ENCODE measurements at regions not wholly inside any gene's neighbourhood (a gene's known extent, or its start where the extent isn't known, plus 50 kb on each side); places are given as distances from the start of the nearest gene placed in this dataset.

DNA sequence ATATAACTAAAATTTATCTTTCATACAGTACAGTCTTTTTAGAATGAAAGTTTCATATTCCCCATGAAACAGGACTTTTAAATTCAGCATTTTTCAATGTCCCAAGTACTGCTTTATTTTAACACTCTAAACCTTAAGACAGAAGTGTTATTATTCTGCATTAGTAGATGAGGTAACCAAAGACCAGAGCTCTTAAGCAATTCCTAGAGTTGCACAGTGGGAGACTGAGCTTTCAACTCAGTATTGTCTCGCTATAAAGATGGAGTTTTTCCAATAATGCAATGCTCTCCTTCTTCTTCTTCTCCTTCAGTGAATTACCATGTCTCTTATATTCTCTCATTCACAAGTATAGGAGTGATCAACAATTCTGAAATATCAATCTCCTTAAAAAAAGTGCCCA, 479.7 kb downstream of the CETN3 start:
- no peak for DNase-seq (ENCODE audit: low read depth)

GRCh38 chr5:89929173-89929572, 480.4 kb downstream of the CETN3 start:
- no peak for DNase-seq (ENCODE audit: low read depth)

DNA sequence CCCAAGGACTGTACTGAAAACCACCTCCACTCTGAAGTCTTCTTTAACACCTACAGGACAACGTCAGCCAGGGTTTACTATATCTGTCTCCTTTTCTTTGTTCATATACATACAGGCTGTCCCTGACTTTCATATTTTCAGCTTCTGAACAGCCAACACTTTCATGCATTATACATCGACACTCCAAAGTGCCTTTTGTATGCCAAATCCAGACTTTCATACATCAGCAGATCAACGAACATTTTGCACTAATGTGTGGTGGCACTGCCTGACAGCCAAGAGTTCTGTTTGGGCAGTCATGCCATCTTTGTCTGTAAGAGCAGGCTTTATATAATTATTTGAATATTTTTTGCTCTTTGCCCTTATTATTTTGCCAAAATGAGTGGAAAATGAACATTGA, 487.4 kb downstream of the CETN3 start:
- no peak for DNase-seq (ENCODE audit: low read depth)

DNA sequence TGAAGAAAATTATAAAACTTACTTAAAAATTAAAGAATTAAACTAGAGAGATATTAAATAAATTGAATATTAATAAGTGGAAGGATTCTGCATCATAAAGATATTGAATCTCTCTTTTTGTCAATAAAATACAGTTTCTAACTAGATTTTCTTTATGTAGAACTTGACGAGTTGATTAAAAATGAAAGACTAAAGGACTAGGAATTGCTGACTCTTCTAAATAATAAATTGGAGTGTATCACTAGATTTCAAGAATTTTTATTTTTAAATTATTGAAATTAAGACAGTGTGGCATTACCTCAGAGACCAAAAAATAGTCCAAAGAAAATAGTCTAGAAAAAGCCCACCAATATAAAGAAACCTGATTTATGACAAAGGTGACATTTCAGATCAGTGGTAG, 492.4 kb downstream of the CETN3 start:
- no peak for DNase-seq (ENCODE audit: low read depth)

GRCh38 chr5:89916131-89916530, 493.4 kb downstream of the CETN3 start:
- DNase-seq (ENCODE audit: low read depth), result no peak

DNA sequence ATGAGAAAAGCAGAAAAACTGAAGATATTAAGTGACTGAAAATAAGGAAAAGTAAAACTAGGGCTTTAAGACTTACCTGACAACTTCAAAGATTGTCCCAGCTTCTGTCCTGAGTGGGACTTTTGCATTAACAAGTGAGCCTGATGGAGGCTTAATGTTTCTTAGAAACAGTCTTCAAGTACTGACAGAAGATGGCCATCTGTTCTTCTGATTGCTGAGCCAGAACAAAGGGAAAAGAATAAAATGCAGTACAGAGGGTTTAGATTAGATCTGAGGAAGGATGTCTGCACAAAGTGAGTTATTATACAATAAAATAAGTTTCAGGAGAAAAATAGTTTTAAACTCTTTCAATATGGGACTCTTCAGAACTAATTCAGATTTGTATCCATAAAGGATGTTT, 500.7 kb downstream of the CETN3 start:
- DNase-seq (ENCODE audit: low read depth), result no peak

- no peak for DNase-seq (ENCODE audit: low read depth)
These were observed 505.1 kb downstream of the CETN3 start for GRCh38 chr5:89904442-89904841.

GRCh38 chr5:89901983-89902382, 507.6 kb downstream of the CETN3 start:
- no peak for DNase-seq (ENCODE audit: low read depth)

GRCh38 chr5:89901346-89901745, 508.2 kb downstream of the CETN3 start:
- DNase-seq (ENCODE audit: low read depth), result no peak

DNA sequence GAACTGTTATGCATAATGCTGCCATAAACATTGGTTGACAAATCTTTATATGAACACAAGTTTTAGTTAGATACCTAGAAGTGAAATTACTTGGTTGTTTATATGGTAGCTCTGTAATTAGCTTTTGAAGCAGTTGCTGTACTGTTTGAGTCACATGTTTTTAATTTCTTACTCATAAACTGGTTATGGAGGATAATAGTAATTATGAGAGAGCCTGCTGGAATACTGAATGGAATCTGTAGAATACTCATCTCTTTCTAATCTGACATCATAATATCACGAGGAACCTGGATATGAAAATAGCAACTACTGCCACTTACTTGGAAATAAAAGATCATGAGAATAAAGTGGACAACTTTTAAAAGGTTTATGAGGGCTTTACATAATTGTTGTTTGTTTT, 509.2 kb downstream of the CETN3 start:
- no peak for DNase-seq (ENCODE audit: low read depth)

- DNase-seq (ENCODE audit: low read depth), result no peak
These were observed 510.0 kb downstream of the CETN3 start for GRCh38 chr5:89899559-89899958.

GRCh38 chr5:89893546-89893945, 516.0 kb downstream of the CETN3 start:
- no peak for DNase-seq (ENCODE audit: low read depth)

GRCh38 chr5:89885670-89886069, 523.9 kb downstream of the CETN3 start:
- no peak for DNase-seq (ENCODE audit: low read depth)

DNA sequence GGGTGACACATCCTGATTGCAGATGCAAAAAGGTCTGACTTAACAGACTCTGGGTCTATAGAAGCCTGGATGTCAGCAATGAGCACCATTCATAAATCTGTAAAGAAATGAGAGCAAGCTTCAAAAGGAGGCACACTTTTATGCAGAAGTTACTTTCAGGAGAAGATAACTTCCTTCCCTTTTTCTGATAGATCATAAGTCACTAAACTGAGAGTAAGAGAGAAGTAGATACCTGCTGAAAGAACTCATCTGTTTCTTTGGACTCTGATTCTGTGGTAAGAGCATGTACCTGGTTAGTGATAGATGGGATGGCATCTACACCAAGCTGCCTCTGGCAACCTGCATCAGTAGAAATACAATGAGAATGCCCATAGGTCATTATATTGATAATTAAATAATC, 525.6 kb downstream of the CETN3 start:
- no peak for DNase-seq (ENCODE audit: low read depth)

DNA sequence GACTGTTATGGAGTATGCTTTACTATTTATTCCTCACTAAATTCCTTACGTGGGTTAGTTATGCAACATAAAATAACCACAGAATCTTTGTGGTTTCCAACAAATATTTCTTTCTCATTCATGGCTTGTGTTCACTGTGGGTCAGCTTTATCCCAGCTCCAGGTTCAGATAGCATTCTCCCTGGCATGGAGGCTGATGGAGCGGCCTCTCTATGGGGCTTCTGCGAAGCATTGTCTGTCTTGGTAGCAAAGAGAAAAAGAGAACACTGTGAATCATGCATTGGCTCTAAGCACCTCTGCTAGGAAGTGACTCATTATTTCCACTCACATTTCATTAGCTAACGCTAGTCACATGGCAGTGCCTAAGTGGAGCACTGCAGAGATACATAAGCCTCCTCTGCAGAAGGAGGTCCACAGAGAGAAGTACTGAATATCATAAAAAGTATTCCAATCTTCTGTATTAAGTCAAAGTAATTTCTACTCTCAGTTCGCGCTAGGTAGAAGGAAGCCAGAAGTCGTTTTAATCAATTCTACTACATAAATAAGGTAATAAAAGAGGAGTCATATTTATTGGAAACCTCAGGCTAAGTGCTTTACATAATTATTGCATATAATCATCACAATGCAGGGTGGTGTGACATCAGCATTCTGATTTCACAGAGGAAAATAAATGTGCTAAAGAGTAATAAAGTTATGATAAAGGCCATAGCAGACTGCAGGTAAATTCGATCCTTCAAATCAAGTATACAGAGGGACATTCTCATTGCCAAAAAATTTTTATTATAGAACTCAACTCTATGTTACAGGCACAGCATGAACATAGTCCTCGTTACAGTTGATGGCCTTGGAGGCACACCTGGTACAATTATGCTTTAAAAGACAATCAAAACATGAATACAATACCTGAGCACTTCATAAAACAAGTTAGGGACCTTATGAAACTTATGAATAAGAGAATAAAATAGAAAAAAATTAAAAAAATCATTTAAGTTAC, 531.1 kb downstream of the CETN3 start:
- no peak for DNase-seq (ENCODE audit: low read depth)

- DNase-seq (ENCODE audit: low read depth), result no peak
These were observed 537.6 kb downstream of the CETN3 start for GRCh38 chr5:89871906-89872305.

DNA sequence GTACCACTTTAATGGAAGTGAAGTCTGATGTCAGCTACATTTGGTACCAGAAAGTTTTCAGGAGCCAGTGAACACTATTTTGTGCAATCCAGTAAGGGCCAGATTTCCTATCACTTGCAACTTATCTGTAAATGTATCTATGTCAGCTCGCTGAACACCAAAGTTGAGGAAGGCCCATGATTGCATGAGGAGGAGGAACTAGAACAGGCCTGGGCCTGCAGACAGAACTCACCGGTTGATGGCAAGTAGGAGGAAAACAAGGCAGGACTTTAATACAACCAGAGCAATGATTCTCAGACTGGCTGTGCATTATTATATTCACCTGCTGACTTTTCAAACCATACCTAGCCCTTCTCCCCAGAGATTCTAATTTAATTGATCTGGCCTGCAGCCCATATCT, 540.2 kb downstream of the CETN3 start:
- DNase-seq (ENCODE audit: low read depth), result no peak

GRCh38 chr5:89866410-89866809, 543.1 kb downstream of the CETN3 start:
- DNase-seq (ENCODE audit: low read depth), result no peak

GRCh38 chr5:89864941-89865340, 544.6 kb downstream of the CETN3 start:
- no peak for DNase-seq (ENCODE audit: low read depth)

GRCh38 chr5:89857790-89858189, 551.8 kb downstream of the CETN3 start:
- no peak for DNase-seq (ENCODE audit: low read depth)

DNA sequence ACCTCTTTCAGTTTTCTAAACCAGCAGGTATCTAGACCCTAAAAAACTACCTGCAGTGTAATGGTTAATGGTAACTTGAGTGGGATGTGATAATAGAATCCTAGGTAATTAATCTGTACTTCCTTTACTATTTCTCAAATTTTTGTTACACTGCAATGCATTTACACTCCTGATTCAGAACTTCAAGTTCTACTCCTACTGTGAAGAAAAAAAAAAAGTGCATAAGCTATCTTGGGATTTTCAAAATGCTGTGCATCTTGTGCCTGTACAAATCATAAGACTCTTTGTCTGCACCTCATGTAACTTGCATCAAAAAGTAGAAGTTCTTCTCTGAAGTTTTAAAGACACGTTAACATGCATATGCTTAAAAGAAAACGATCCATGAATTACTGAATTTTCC, 554.1 kb downstream of the CETN3 start:
- no peak for DNase-seq (ENCODE audit: low read depth)

- no peak for DNase-seq (ENCODE audit: low read depth)
These were observed 557.6 kb downstream of the CETN3 start for GRCh38 chr5:89851911-89852310.

- no peak for DNase-seq (ENCODE audit: low read depth)
These were observed 559.1 kb downstream of the CETN3 start for GRCh38 chr5:89850513-89850865.

Measured in activated gamma-delta T cell treated with anti-CD3 and anti-CD28 coated beads, Interleukin-2, amount 50 U/mL, for 16 hours (primary cell).